H9 (cell line): ENCODE measurements at regions not wholly inside any gene's neighbourhood (a gene's known extent, or its start where the extent isn't known, plus 50 kb on each side); places are given as distances from the start of the nearest gene placed in this dataset.

Source experiments
- DNase-seq: peaks from one replicate; pipeline ENCODE4 v3.0.0-alpha.2; 2017
- H2AFZ ChIP-seq: one replicate; pipeline ENCODE4 v1.6.1; 2013; ENCODE audit warnings: mild to moderate bottlenecking, low read length, control low read depth, moderate library complexity
- H2AK5ac ChIP-seq: 2 replicates; pipeline ENCODE4 v1.6.1; 2013; ENCODE audit warnings: low read length, control low read depth, mixed read lengths; ENCODE audit not compliant: insufficient read length
- H2BK120ac ChIP-seq: one replicate; pipeline ENCODE4 v1.6.1; 2013; ENCODE audit warnings: low read depth, mild to moderate bottlenecking, low read length, control low read depth, inconsistent platforms; ENCODE audit not compliant: poor library complexity, severe bottlenecking
- H2BK12ac ChIP-seq: 2 replicates; pipeline ENCODE4 v1.6.1; 2013; ENCODE audit warnings: low read length, control low read depth, mixed read lengths, low read depth; ENCODE audit not compliant: insufficient read length
- H2BK15ac ChIP-seq: 2 replicates; pipeline ENCODE4 v1.6.1; 2013; ENCODE audit warnings: low read depth, low read length, control low read depth
- H2BK20ac ChIP-seq: one replicate; pipeline ENCODE4 v1.6.1; 2013; ENCODE audit warnings: low read depth, mild to moderate bottlenecking, low read length, control low read depth, inconsistent platforms; ENCODE audit not compliant: poor library complexity, severe bottlenecking
- H2BK5ac ChIP-seq: 2 replicates; pipeline ENCODE4 v1.6.1; 2013; ENCODE audit warnings: low read length, control low read depth, mixed read lengths; ENCODE audit not compliant: insufficient read length
- H3K14ac ChIP-seq: 2 replicates; pipeline ENCODE4 v1.6.1; 2013; ENCODE audit warnings: low read length, control low read depth; ENCODE audit not compliant: insufficient read depth
- H3K18ac ChIP-seq: 2 replicates; pipeline ENCODE4 v1.6.1; 2013; ENCODE audit warnings: low read depth, mild to moderate bottlenecking, mixed read lengths, low read length, control low read depth; ENCODE audit not compliant: insufficient read length
- H3K23ac ChIP-seq: 2 replicates; pipeline ENCODE4 v1.6.1; 2013; ENCODE audit warnings: low read length, control low read depth, mixed read lengths, low read depth; ENCODE audit not compliant: insufficient read length
- H3K23me2 ChIP-seq: 2 replicates; pipeline ENCODE4 v1.6.1; 2013; ENCODE audit warnings: low read depth, mild to moderate bottlenecking, mixed read lengths, low read length, control low read depth; ENCODE audit not compliant: insufficient read length, poor library complexity, severe bottlenecking
- H3K27ac ChIP-seq: 2 replicates; pipeline ENCODE4 v1.5.1; 2013; ENCODE audit warnings: low read length, control low read depth, mixed read lengths, low read depth; ENCODE audit not compliant: insufficient read length
- H3K27me3 ChIP-seq: 2 replicates; pipeline ENCODE4 v1.6.1; 2013; ENCODE audit warnings: low read length, control low read depth, inconsistent platforms; ENCODE audit not compliant: insufficient read depth
- H3K4ac ChIP-seq: 2 replicates; pipeline ENCODE4 v1.6.1; 2013; ENCODE audit warnings: low read depth, mild to moderate bottlenecking, control low read depth, inconsistent platforms, low read length, moderate library complexity
- H3K4me1 ChIP-seq: 2 replicates; pipeline ENCODE4 v1.6.1; 2013; ENCODE audit warnings: low read length, control low read depth, inconsistent platforms; ENCODE audit not compliant: insufficient read depth
- H3K4me2 ChIP-seq: 2 replicates; pipeline ENCODE4 v1.6.1; 2013; ENCODE audit warnings: low read length, control low read depth, mixed read lengths; ENCODE audit not compliant: insufficient read length, insufficient read depth
- H3K56ac ChIP-seq: 2 replicates; pipeline ENCODE4 v1.6.1; 2013; ENCODE audit warnings: low read depth, mild to moderate bottlenecking, mixed read lengths, low read length, control low read depth; ENCODE audit not compliant: insufficient read length
- H3K79me1 ChIP-seq: 2 replicates; pipeline ENCODE4 v1.6.1; 2013; ENCODE audit warnings: low read depth, mild to moderate bottlenecking, moderate library complexity, low read length, control low read depth, inconsistent platforms; ENCODE audit not compliant: insufficient read depth, poor library complexity, severe bottlenecking
- H3K79me2 ChIP-seq: 2 replicates; pipeline ENCODE4 v1.6.1; 2013; ENCODE audit warnings: low read length, control low read depth, inconsistent platforms; ENCODE audit not compliant: insufficient read depth
- H3K9ac ChIP-seq: 2 replicates; pipeline ENCODE4 v1.6.1; 2013; ENCODE audit warnings: low read length, control low read depth, mixed read lengths; ENCODE audit not compliant: insufficient read length; ENCODE audit errors: extremely low read depth
- H3K9me3 ChIP-seq: one replicate; pipeline ENCODE4 v1.6.1; 2013; ENCODE audit warnings: low read depth, low read length, inconsistent platforms; ENCODE audit not compliant: control insufficient read depth
- H3T11ph ChIP-seq: one replicate; pipeline ENCODE4 v1.6.1; 2013; ENCODE audit warnings: mild to moderate bottlenecking, low read length, control low read depth, inconsistent platforms
- H4K20me1 ChIP-seq: one replicate; pipeline ENCODE4 v1.6.1; 2013; ENCODE audit not compliant: control insufficient read depth, insufficient read length, insufficient read depth
- H4K5ac ChIP-seq: 2 replicates; pipeline ENCODE4 v1.6.1; 2013; ENCODE audit warnings: low read depth, mild to moderate bottlenecking, mixed read lengths, low read length, control low read depth; ENCODE audit not compliant: insufficient read length
- H4K8ac ChIP-seq: replicated peaks from 2 replicates; pipeline ENCODE4 v1.6.1; 2013; ENCODE audit warnings: low read length, control low read depth, mixed read lengths, low read depth; ENCODE audit not compliant: insufficient read length
- H4K91ac ChIP-seq: 2 replicates; pipeline ENCODE4 v1.6.1; 2013; ENCODE audit warnings: low read depth, mild to moderate bottlenecking, moderate library complexity, mixed read lengths, low read length, control low read depth; ENCODE audit not compliant: insufficient read length
- H3K27ac Mint-ChIP-seq, 3 experiments: 2 replicates in 2 of 3; 3 replicates in 1 of 3; pipeline ENCODE4 v1.8.0; 2020 to 2021; ENCODE audit warnings: mixed read lengths in 3 of 3, mild to moderate bottlenecking in 1 of 3, moderate library complexity in 1 of 3
- H3K27me3 Mint-ChIP-seq: 2 replicates; pipeline ENCODE4 v1.8.0; 2021; ENCODE audit warnings: low read depth, mild to moderate bottlenecking, moderate library complexity, mixed read lengths
- H3K36me3 Mint-ChIP-seq, 3 experiments: 2 replicates in 2 of 3; 3 replicates in 1 of 3; pipeline ENCODE4 v1.8.0; 2020 to 2021; ENCODE audit warnings: low read depth in 3 of 3, mixed read lengths in 3 of 3; ENCODE audit not compliant: insufficient read depth in 1 of 3
- H3K4me1 Mint-ChIP-seq, 2 experiments: 2 replicates each; pipeline ENCODE4 v1.8.0; 2020; ENCODE audit warnings: mixed read lengths in 2 of 2
- H3K4me3 Mint-ChIP-seq, 2 experiments: 2 replicates in 1 of 2; 3 replicates in 1 of 2; pipeline ENCODE4 v1.8.0; 2020 to 2021; ENCODE audit warnings: mild to moderate bottlenecking in 2 of 2, mixed read lengths in 2 of 2, moderate library complexity in 1 of 2
- H3K9me3 Mint-ChIP-seq, 2 experiments: 2 replicates in 1 of 2; 3 replicates in 1 of 2; pipeline ENCODE4 v1.8.0; 2020; ENCODE audit warnings: mild to moderate bottlenecking in 2 of 2, mixed read lengths in 2 of 2, moderate library complexity in 1 of 2
- CTCF ChIP-seq: fragments of 200-600 bp; sonication (generic); conservative IDR thresholded peaks from 3 replicates; pipeline ENCODE4 v1.8.0; 2021; ENCODE audit warnings: antibody characterized with exemption, mild to moderate bottlenecking
- WGBS: extraction: QIAGEN DNeasy Blood & Tissue Kit; methylation state at CpG from one replicate; pipeline ENCODE4 v1.1.7; 2013; ENCODE audit warnings: missing lambda C conversion rate, low lambda C conversion rate, mixed read lengths; ENCODE audit not compliant: insufficient read length; ENCODE audit errors: extremely low coverage; 5-methylcytosine and 5-hydroxymethylcytosine counted together

GRCh38 chr5:168046163-168046562 lies 245.3 kb upstream of the WWC1 start:
- H2BK12ac ChIP-seq = no peak overlapping the region
- no peaks in the 10 kb centered on the region for H3K36me3 Mint-ChIP-seq
- H3K27me3 Mint-ChIP-seq = peaks cover 2% of the 10 kb centered on the region; the same call in 1 of the 2 replicates
- no peak overlapping the region for H3K9ac ChIP-seq
- H2BK5ac ChIP-seq = no peak overlapping the region
- H3K9me3 Mint-ChIP-seq = no peaks in the 10 kb centered on the region
- no peak overlapping the region for H3K56ac ChIP-seq
- no peak overlapping the region for H3K18ac ChIP-seq
- no peak overlapping the region for H2AFZ ChIP-seq
- no peak overlapping the region for H2BK120ac ChIP-seq
- no peak overlapping the region for H3T11ph ChIP-seq
- no peaks in the 10 kb centered on the region for H3K79me1 ChIP-seq
- H3K4me3 Mint-ChIP-seq = no peak overlapping the region
- no peaks in the 10 kb centered on the region for H4K20me1 ChIP-seq
- no peak overlapping the region for H4K8ac ChIP-seq
- no peak overlapping the region for H4K91ac ChIP-seq
- no peak overlapping the region for H3K4ac ChIP-seq
- H3K9me3 ChIP-seq = no peaks in the 10 kb centered on the region
- no peak overlapping the region for H3K27ac Mint-ChIP-seq
- no peak overlapping the region for H2BK15ac ChIP-seq
- H3K23ac ChIP-seq = no peak overlapping the region
- no peak overlapping the region for H2AK5ac ChIP-seq
- TF ChIP-seq CTCF = no peak
- no peak overlapping the region for H3K4me2 ChIP-seq
- H3K79me2 ChIP-seq = no peaks in the 10 kb centered on the region
- H3K23me2 ChIP-seq = no peaks in the 10 kb centered on the region
- no peak overlapping the region for H2BK20ac ChIP-seq
- no peaks in the 10 kb centered on the region for H3K27me3 ChIP-seq
- DNase-seq = no peak
- H4K5ac ChIP-seq = no peak overlapping the region
- H3K14ac ChIP-seq = no peak overlapping the region
- H3K27ac ChIP-seq = no peak overlapping the region
- H3K4me1 Mint-ChIP-seq = peaks cover 33 to 37% of the 10 kb centered on the region in 2 experiments
- WGBS = no CpG with 5 or more reads among the region's 4 CpGs
- H3K4me1 ChIP-seq = peaks cover 3% of the 10 kb centered on the region; the same call in 1 of the 2 replicates
